Brain microvascular endothelial cell (primary cell): ENCODE measurements at regions not wholly inside any gene's neighbourhood (a gene's known extent, or its start where the extent isn't known, plus 50 kb on each side); places are given as distances from the start of the nearest gene placed in this dataset.
"Not testable (repeated sequence)": the region's sequence is repeated elsewhere in the genome, so short reads cannot be mapped to it uniquely, and the experiment has no call there.

Source experiments
- DNase-seq: peaks from one replicate; pipeline ENCODE4 v3.0.0-alpha.2; 2020
- H3K27ac ChIP-seq: fragments of 250-450 bp; sonication (Bioruptor Pico); 2 replicates; pipeline ENCODE4 v1.5.1; 2020; ENCODE audit warnings: mild to moderate bottlenecking, moderate library complexity
- H3K27me3 ChIP-seq: fragments of 250-450 bp; sonication (Bioruptor Pico); replicated peaks from 2 replicates; pipeline ENCODE4 v1.5.1; 2020; ENCODE audit warnings: mild to moderate bottlenecking
- H3K36me3 ChIP-seq: fragments of 250-450 bp; sonication (Bioruptor Pico); replicated peaks from 2 replicates; pipeline ENCODE4 v1.5.1; 2020; ENCODE audit warnings: mild to moderate bottlenecking
- H3K4me3 ChIP-seq: 2 replicates; pipeline ENCODE4 v1.5.1; 2011; ENCODE audit warnings: low read depth, mild to moderate bottlenecking, control low read depth, low read length, moderate library complexity
- in situ Hi-C: cut with HindIII; loops from 2 replicates; pipeline ENCODE4 v1.10.0; 2017; ENCODE audit warnings: low sequenced_read_pairs, low pct_ligation_motif_present
- TF ChIP-seq, protein P1 (sequence below): IDR thresholded peaks from 2 replicates; pipeline ENCODE4 v1.5.1; 2011; ENCODE audit warnings: low read depth, mild to moderate bottlenecking, moderate library complexity, low read length, control low read depth, inconsistent platforms; ENCODE audit errors: missing control alignments

GRCh38 chr15:81811736-81812135 is 234.1 kb downstream of the MEX3B start:
- no peaks in the 10 kb centered on the region for H3K36me3 ChIP-seq
- in situ Hi-C loops: no loop called here
- no peak overlapping the region for H3K27ac ChIP-seq
- no peaks in the 10 kb centered on the region for H3K27me3 ChIP-seq
- H3K4me3 ChIP-seq: no peak overlapping the region
- TF ChIP-seq, protein P1, sequence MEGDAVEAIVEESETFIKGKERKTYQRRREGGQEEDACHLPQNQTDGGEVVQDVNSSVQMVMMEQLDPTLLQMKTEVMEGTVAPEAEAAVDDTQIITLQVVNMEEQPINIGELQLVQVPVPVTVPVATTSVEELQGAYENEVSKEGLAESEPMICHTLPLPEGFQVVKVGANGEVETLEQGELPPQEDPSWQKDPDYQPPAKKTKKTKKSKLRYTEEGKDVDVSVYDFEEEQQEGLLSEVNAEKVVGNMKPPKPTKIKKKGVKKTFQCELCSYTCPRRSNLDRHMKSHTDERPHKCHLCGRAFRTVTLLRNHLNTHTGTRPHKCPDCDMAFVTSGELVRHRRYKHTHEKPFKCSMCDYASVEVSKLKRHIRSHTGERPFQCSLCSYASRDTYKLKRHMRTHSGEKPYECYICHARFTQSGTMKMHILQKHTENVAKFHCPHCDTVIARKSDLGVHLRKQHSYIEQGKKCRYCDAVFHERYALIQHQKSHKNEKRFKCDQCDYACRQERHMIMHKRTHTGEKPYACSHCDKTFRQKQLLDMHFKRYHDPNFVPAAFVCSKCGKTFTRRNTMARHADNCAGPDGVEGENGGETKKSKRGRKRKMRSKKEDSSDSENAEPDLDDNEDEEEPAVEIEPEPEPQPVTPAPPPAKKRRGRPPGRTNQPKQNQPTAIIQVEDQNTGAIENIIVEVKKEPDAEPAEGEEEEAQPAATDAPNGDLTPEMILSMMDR: no peak
- DNase-seq: no peak

GRCh38 chr15:81809543-81809942 is 236.3 kb downstream of the MEX3B start:
- no peaks in the 10 kb centered on the region for H3K27me3 ChIP-seq
- H3K27ac ChIP-seq: no peak overlapping the region
- H3K4me3 ChIP-seq: no peak overlapping the region
- TF ChIP-seq, protein P1: peak; percentile 27
- H3K36me3 ChIP-seq: no peaks in the 10 kb centered on the region
- in situ Hi-C loops: no loop called here
- peak; percentile 2 for DNase-seq

DNA sequence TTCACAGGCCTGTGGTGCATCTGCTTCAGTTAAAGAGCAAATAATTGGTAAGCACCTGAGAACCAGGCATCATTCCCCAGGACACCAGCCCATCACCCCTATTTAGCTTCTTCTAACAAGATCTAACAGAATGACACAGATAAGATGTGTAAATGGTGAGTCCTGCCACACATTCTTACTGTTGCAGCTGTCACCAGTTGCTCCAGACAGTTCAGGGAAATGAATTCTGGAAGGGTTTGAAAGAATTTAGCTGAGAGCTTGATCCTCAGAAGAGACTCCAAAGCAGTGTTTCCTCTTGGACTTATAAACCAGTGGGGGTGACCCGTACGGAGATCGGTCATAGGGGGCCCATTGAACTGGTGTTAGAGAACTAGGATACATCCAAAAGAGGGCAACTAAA is 238.0 kb downstream of the MEX3B start:
- no peaks in the 10 kb centered on the region for H3K27me3 ChIP-seq
- DNase-seq: no peak
- TF ChIP-seq, protein P1: no peak
- in situ Hi-C loops: no loop called here
- H3K36me3 ChIP-seq: no peaks in the 10 kb centered on the region
- no peak overlapping the region for H3K4me3 ChIP-seq
- no peak overlapping the region for H3K27ac ChIP-seq

GRCh38 chr15:81807186-81807585 is 238.6 kb downstream of the MEX3B start:
- no peak for DNase-seq
- Histone ChIP-seq H3K27me3 (no peaks in the 10 kb centered on the region), H3K4me3 (no peak overlapping the region), H3K27ac (no peak overlapping the region), H3K36me3 (no peaks in the 10 kb centered on the region)
- in situ Hi-C loops: no loop called here
- TF ChIP-seq, protein P1: no peak

- no peak overlapping the region for H3K4me3 ChIP-seq
- H3K27me3 ChIP-seq: no peaks in the 10 kb centered on the region
- H3K36me3 ChIP-seq: no peaks in the 10 kb centered on the region
- no peak overlapping the region for H3K27ac ChIP-seq
- in situ Hi-C loops: no loop called here
- TF ChIP-seq, protein P1: no peak
- no peak for DNase-seq
Measured at GRCh38 chr15:81795899-81796298, 249.9 kb downstream of the MEX3B start.

DNA sequence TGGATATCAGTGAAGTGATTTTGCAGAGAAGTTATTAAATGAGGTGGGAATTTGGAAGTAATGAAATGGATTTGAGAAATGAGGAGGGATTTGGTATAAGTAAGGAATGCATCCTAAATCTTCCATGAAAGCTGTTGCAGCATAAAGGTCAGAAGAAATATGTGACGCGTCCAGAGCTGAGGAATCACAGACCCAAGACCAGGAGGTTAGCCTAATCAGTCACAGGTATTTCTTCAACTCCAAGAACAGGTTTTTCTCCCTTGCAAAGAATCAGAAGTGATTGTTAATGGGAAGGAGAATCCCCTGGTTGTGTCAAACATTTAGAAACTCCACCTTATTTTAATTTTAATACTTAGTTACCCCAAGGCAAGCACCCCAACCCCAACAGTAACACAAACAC is 253.2 kb downstream of the MEX3B start:
- DNase-seq: no peak
- in situ Hi-C loops: no loop called here
- H3K27ac ChIP-seq: no peak overlapping the region

GRCh38 chr15:81791322-81791721 is 254.5 kb downstream of the MEX3B start:
- H3K36me3 ChIP-seq, H3K27me3 ChIP-seq, DNase-seq, H3K4me3 ChIP-seq, in situ Hi-C loops, H3K27ac ChIP-seq: not testable (repeated sequence)

More for the DNA sequence above, 253.2 kb downstream of the MEX3B start:
- no peaks in the 10 kb centered on the region for H3K27me3 ChIP-seq
- TF ChIP-seq, protein P1: no peak
- no peak overlapping the region for H3K4me3 ChIP-seq
- H3K36me3 ChIP-seq: no peaks in the 10 kb centered on the region
